ENCODE measurements at regions not wholly inside any gene's neighbourhood (a gene's known extent, or its start where the extent isn't known, plus 50 kb on each side); places are given as distances from the start of the nearest gene placed in this dataset.

DNA sequence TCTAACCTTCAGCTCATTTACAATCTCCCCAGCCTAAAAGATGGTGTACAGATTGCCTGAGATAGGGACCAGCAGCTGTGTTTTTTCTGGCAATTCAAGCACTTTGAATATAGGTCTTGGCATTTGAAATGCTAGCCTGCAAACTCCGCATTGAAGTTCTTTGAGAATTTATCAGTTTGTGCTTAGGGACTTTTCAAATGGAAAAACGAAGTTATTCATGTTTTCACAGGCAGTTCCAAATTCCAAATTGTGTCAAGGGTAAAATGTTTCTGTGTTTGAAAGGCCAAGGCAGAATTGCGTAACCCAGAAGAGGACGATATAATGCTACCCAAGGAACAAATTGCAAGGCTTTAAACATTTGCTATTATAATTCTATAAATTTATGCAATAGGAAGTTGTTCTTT is 168.9 kb upstream of the RASSF8 start:
- H3K79me1 ChIP-seq (ENCODE audit: insufficient read depth, low read depth, low read length, poor library complexity, severe bottlenecking) = no peaks in the 10 kb centered on the region
- no peaks in the 10 kb centered on the region for H4K20me1 ChIP-seq (ENCODE audit: control insufficient read depth, insufficient read depth, insufficient read length)
- Mint-ChIP-seq H3K4me1 (peaks cover 7 to 8% of the 10 kb centered on the region in 2 experiments), H3K27ac (no peak overlapping the region), H3K27me3 (ENCODE audit: low read depth) (no peaks in the 10 kb centered on the region), H3K9me3 (no peaks in the 10 kb centered on the region), H3K4me3 (no peak overlapping the region), H3K36me3 (ENCODE audit: insufficient read depth in 1 of 3, low read depth in 3 of 3) (no peaks in the 10 kb centered on the region)
- no peak overlapping the region for H3K23ac ChIP-seq (ENCODE audit: insufficient read length, low read depth, low read length)
- no peak overlapping the region for H3K56ac ChIP-seq (ENCODE audit: insufficient read length, low read depth, low read length)
- no peak overlapping the region for H3T11ph ChIP-seq (ENCODE audit: low read length)
- H2BK120ac ChIP-seq (ENCODE audit: low read depth, low read length, poor library complexity, severe bottlenecking) = no peak overlapping the region
- H3K9me3 ChIP-seq (ENCODE audit: control insufficient read depth, low read depth, low read length) = no peaks in the 10 kb centered on the region
- DNase-seq = no peak
- no peak overlapping the region for H2BK15ac ChIP-seq (ENCODE audit: low read depth, low read length)
- H3K4me2 ChIP-seq (ENCODE audit: insufficient read depth, insufficient read length, low read length) = no peak overlapping the region
- H2BK12ac ChIP-seq (ENCODE audit: insufficient read length, low read depth, low read length) = no peak overlapping the region
- H2BK20ac ChIP-seq (ENCODE audit: low read depth, low read length, poor library complexity, severe bottlenecking) = no peak overlapping the region
- H4K5ac ChIP-seq (ENCODE audit: insufficient read length, low read depth, low read length) = no peak overlapping the region
- no peak overlapping the region for H3K4ac ChIP-seq (ENCODE audit: low read depth, low read length)
- H3K14ac ChIP-seq (ENCODE audit: insufficient read depth, low read length) = no peak overlapping the region
- no CpG with 5 or more reads among the region's 4 CpGs for WGBS (ENCODE audit: extremely low coverage, insufficient read length, low lambda C conversion rate)
- no peak overlapping the region for H2BK5ac ChIP-seq (ENCODE audit: insufficient read length, low read length)
- H3K9ac ChIP-seq (ENCODE audit: extremely low read depth, insufficient read length, low read length) = no peak overlapping the region
- H3K23me2 ChIP-seq (ENCODE audit: insufficient read length, low read depth, low read length, poor library complexity, severe bottlenecking) = no peaks in the 10 kb centered on the region
- H3K18ac ChIP-seq (ENCODE audit: insufficient read length, low read depth, low read length) = no peak overlapping the region
- H4K8ac ChIP-seq (replicated peaks; ENCODE audit: insufficient read length, low read depth, low read length) = no peak overlapping the region
- H3K27ac ChIP-seq (ENCODE audit: insufficient read length, low read depth, low read length) = no peak overlapping the region
- H2AFZ ChIP-seq (ENCODE audit: low read length) = no peak overlapping the region
- H4K91ac ChIP-seq (ENCODE audit: insufficient read length, low read depth, low read length) = no peak overlapping the region
- H3K79me2 ChIP-seq (ENCODE audit: insufficient read depth, low read length) = no peaks in the 10 kb centered on the region
- no peaks in the 10 kb centered on the region; the same call in 1 of the 2 replicates for H3K4me1 ChIP-seq (ENCODE audit: insufficient read depth, low read length)
- no peaks in the 10 kb centered on the region for H3K27me3 ChIP-seq (ENCODE audit: insufficient read depth, low read length)
- TF ChIP-seq, protein P1, sequence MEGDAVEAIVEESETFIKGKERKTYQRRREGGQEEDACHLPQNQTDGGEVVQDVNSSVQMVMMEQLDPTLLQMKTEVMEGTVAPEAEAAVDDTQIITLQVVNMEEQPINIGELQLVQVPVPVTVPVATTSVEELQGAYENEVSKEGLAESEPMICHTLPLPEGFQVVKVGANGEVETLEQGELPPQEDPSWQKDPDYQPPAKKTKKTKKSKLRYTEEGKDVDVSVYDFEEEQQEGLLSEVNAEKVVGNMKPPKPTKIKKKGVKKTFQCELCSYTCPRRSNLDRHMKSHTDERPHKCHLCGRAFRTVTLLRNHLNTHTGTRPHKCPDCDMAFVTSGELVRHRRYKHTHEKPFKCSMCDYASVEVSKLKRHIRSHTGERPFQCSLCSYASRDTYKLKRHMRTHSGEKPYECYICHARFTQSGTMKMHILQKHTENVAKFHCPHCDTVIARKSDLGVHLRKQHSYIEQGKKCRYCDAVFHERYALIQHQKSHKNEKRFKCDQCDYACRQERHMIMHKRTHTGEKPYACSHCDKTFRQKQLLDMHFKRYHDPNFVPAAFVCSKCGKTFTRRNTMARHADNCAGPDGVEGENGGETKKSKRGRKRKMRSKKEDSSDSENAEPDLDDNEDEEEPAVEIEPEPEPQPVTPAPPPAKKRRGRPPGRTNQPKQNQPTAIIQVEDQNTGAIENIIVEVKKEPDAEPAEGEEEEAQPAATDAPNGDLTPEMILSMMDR (conservative IDR thresholded peaks at IDR 0.05) = no peak
- no peak overlapping the region for H2AK5ac ChIP-seq (ENCODE audit: insufficient read length, low read length)
